SH-SY5Y (cell line): ENCODE measurements at regions not wholly inside any gene's neighbourhood (a gene's known extent, or its start where the extent isn't known, plus 50 kb on each side); places are given as distances from the start of the nearest gene placed in this dataset.

Experiments used
- GATA2 ChIP-seq: IDR thresholded peaks from 2 replicates; pipeline ENCODE4 v1.6.1; 2011; ENCODE audit warnings: mild to moderate bottlenecking, low read depth, low read length
- GATA3 ChIP-seq: IDR thresholded peaks from 2 replicates; pipeline ENCODE4 v1.6.1; 2011; ENCODE audit warnings: low read depth, mild to moderate bottlenecking, low read length, moderate library complexity

GRCh38 chr16:63527404-63527803, 1491.2 kb upstream of the CDH8 start:
- TF ChIP-seq GATA3 (no peak), GATA2 (no peak)
